ENCODE measurements at regions not wholly inside any gene's neighbourhood (a gene's known extent, or its start where the extent isn't known, plus 50 kb on each side); places are given as distances from the start of the nearest gene placed in this dataset.

- Histone ChIP-seq H3K9me3 (ENCODE audit: control insufficient read depth in 2 of 2, low read length in 2 of 2) (no peaks in the 10 kb centered on the region), H3K36me3 (ENCODE audit: control insufficient read depth in 2 of 2, insufficient read depth in 2 of 2, low read length in 2 of 2) (no peaks in the 10 kb centered on the region), H3K27me3 (ENCODE audit: control insufficient read depth in 2 of 2, insufficient read depth in 2 of 2, low read length in 2 of 2) (no peaks in the 10 kb centered on the region), H3K4me1 (ENCODE audit: control insufficient read depth in 2 of 2, insufficient read depth in 2 of 2, low read length in 2 of 2) (no peaks in the 10 kb centered on the region), H3K4me3 (ENCODE audit: low read length in 2 of 2) (no peak overlapping the region), H3K27ac (ENCODE audit: low read depth in 2 of 2, low read length in 2 of 2) (no peak overlapping the region), H3K9ac (ENCODE audit: low read depth in 1 of 2, low read length in 2 of 2) (no peak overlapping the region)
Observed at GRCh38 chr7:84363741-84364140, 169.2 kb upstream of the SEMA3A start.

DNA sequence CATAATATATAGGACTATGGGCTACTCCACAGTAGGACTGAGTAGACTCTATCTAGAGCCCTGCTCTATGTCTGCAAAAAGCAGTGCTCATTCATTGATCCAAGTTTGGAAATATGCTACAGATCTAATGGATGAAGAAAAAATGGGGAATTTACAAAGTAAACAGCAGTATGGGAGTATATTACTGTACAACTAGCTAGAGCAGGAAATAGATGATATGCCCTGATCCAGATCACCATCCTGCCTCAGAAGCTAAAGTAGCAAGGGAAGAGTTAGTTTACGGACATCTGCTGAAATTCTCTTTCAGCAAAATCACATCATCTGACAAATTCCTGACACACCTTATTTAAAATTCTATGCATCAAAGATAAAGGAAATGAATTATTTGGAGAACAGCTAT lies 168.2 kb upstream of the SEMA3A start:
- Histone ChIP-seq H3K9ac (ENCODE audit: low read depth in 1 of 2, low read length in 2 of 2) (no peak overlapping the region), H3K4me3 (ENCODE audit: low read length in 2 of 2) (no peak overlapping the region), H3K4me1 (ENCODE audit: control insufficient read depth in 2 of 2, insufficient read depth in 2 of 2, low read length in 2 of 2) (no peaks in the 10 kb centered on the region), H3K36me3 (ENCODE audit: control insufficient read depth in 2 of 2, insufficient read depth in 2 of 2, low read length in 2 of 2) (no peaks in the 10 kb centered on the region), H3K27ac (ENCODE audit: low read depth in 2 of 2, low read length in 2 of 2) (no peak overlapping the region), H3K27me3 (ENCODE audit: control insufficient read depth in 2 of 2, insufficient read depth in 2 of 2, low read length in 2 of 2) (no peaks in the 10 kb centered on the region), H3K9me3 (ENCODE audit: control insufficient read depth in 2 of 2, low read length in 2 of 2) (no peaks in the 10 kb centered on the region)

- Histone ChIP-seq H3K9me3 (ENCODE audit: control insufficient read depth in 2 of 2, low read length in 2 of 2) (no peaks in the 10 kb centered on the region), H3K27me3 (ENCODE audit: control insufficient read depth in 2 of 2, insufficient read depth in 2 of 2, low read length in 2 of 2) (no peaks in the 10 kb centered on the region), H3K4me3 (ENCODE audit: low read length in 2 of 2) (no peak overlapping the region), H3K9ac (ENCODE audit: low read depth in 1 of 2, low read length in 2 of 2) (no peak overlapping the region), H3K27ac (ENCODE audit: low read depth in 2 of 2, low read length in 2 of 2) (no peak overlapping the region), H3K4me1 (ENCODE audit: control insufficient read depth in 2 of 2, insufficient read depth in 2 of 2, low read length in 2 of 2) (no peaks in the 10 kb centered on the region), H3K36me3 (ENCODE audit: control insufficient read depth in 2 of 2, insufficient read depth in 2 of 2, low read length in 2 of 2) (no peaks in the 10 kb centered on the region)
Observed at GRCh38 chr7:84362360-84362759, 167.8 kb upstream of the SEMA3A start.

DNA sequence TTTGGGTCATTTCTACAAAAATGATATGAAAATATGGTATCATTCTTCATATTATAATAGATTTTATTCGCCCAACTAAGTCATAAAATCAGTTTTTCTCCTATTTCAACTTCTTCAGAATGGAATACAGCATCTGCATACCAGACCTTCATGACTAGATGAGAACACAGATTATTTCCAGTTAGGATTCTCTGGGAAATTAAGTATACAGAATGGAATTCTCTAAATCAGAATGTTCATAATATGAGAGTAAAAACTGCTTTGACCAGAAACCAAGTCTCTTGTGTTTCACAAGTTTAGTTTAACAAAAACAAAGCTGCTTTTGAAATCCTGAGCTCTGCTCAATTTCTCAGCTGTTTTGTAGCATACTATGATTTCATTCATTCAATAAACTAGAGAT lies 160.3 kb upstream of the SEMA3A start:
- no peak overlapping the region for H3K9ac ChIP-seq (ENCODE audit: low read depth in 1 of 2, low read length in 2 of 2)

GRCh38 chr7:84354030-84354429 lies 159.4 kb upstream of the SEMA3A start:
- no peaks in the 10 kb centered on the region for H3K9me3 ChIP-seq (ENCODE audit: control insufficient read depth in 2 of 2, low read length in 2 of 2)
- H3K4me1 ChIP-seq (ENCODE audit: control insufficient read depth in 2 of 2, insufficient read depth in 2 of 2, low read length in 2 of 2): no peaks in the 10 kb centered on the region

More for the DNA sequence above, 160.3 kb upstream of the SEMA3A start:
- no peaks in the 10 kb centered on the region for H3K27me3 ChIP-seq (ENCODE audit: control insufficient read depth in 2 of 2, insufficient read depth in 2 of 2, low read length in 2 of 2)
- no peak overlapping the region for H3K27ac ChIP-seq (ENCODE audit: low read depth in 2 of 2, low read length in 2 of 2)
- no peaks in the 10 kb centered on the region for H3K36me3 ChIP-seq (ENCODE audit: control insufficient read depth in 2 of 2, insufficient read depth in 2 of 2, low read length in 2 of 2)
- no peaks in the 10 kb centered on the region for H3K9me3 ChIP-seq (ENCODE audit: control insufficient read depth in 2 of 2, low read length in 2 of 2)
- H3K4me3 ChIP-seq (ENCODE audit: low read length in 2 of 2): no peak overlapping the region
- no peaks in the 10 kb centered on the region for H3K4me1 ChIP-seq (ENCODE audit: control insufficient read depth in 2 of 2, insufficient read depth in 2 of 2, low read length in 2 of 2)

DNA sequence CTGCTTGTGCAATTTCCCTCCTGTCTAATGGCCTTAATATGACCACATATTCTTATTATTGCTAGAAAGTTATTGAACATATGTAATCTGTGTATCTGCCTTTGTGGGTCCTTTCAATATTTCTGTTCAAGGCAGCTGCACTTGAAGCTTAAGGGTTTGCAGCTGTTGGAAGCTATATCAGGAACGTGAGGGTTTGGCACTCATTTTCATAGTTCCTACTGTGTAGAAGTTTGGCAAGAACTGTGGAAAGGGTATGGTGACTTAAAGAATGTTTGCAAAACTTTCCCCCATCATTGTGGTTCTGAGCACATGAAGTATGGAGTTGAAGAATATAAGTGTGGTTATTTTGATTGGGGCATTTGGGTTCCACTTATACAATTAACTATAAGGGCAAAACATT lies 144.7 kb upstream of the SEMA3A start:
- H3K4me3 ChIP-seq (ENCODE audit: low read length in 2 of 2): no peak overlapping the region
- H3K9me3 ChIP-seq (ENCODE audit: control insufficient read depth in 2 of 2, low read length in 2 of 2): no peaks in the 10 kb centered on the region
- H3K27me3 ChIP-seq (ENCODE audit: control insufficient read depth in 2 of 2, insufficient read depth in 2 of 2, low read length in 2 of 2): no peaks in the 10 kb centered on the region
- no peak overlapping the region for H3K9ac ChIP-seq (ENCODE audit: low read depth in 1 of 2, low read length in 2 of 2)
- no peaks in the 10 kb centered on the region for H3K36me3 ChIP-seq (ENCODE audit: control insufficient read depth in 2 of 2, insufficient read depth in 2 of 2, low read length in 2 of 2)
- H3K4me1 ChIP-seq (ENCODE audit: control insufficient read depth in 2 of 2, insufficient read depth in 2 of 2, low read length in 2 of 2): no peaks in the 10 kb centered on the region
- no peak overlapping the region for H3K27ac ChIP-seq (ENCODE audit: low read depth in 2 of 2, low read length in 2 of 2)

More at GRCh38 chr7:84354030-84354429, 159.4 kb upstream of the SEMA3A start:
- Histone ChIP-seq H3K27ac (ENCODE audit: low read depth in 2 of 2, low read length in 2 of 2) (no peak overlapping the region), H3K27me3 (ENCODE audit: control insufficient read depth in 2 of 2, insufficient read depth in 2 of 2, low read length in 2 of 2) (no peaks in the 10 kb centered on the region), H3K4me3 (ENCODE audit: low read length in 2 of 2) (no peak overlapping the region), H3K36me3 (ENCODE audit: control insufficient read depth in 2 of 2, insufficient read depth in 2 of 2, low read length in 2 of 2) (no peaks in the 10 kb centered on the region), H3K9ac (ENCODE audit: low read depth in 1 of 2, low read length in 2 of 2) (no peak overlapping the region)

- Histone ChIP-seq H3K27ac (ENCODE audit: low read depth in 2 of 2, low read length in 2 of 2) (no peak overlapping the region), H3K4me3 (ENCODE audit: low read length in 2 of 2) (no peak overlapping the region), H3K9me3 (ENCODE audit: control insufficient read depth in 2 of 2, low read length in 2 of 2) (no peaks in the 10 kb centered on the region), H3K36me3 (ENCODE audit: control insufficient read depth in 2 of 2, insufficient read depth in 2 of 2, low read length in 2 of 2) (no peaks in the 10 kb centered on the region), H3K4me1 (ENCODE audit: control insufficient read depth in 2 of 2, insufficient read depth in 2 of 2, low read length in 2 of 2) (no peaks in the 10 kb centered on the region), H3K27me3 (ENCODE audit: control insufficient read depth in 2 of 2, insufficient read depth in 2 of 2, low read length in 2 of 2) (no peaks in the 10 kb centered on the region), H3K9ac (ENCODE audit: low read depth in 1 of 2, low read length in 2 of 2) (no peak overlapping the region)
Observed at GRCh38 chr7:84337429-84337828, 142.8 kb upstream of the SEMA3A start.

GRCh38 chr7:84336766-84337165 lies 142.2 kb upstream of the SEMA3A start:
- H3K36me3 ChIP-seq (ENCODE audit: control insufficient read depth in 2 of 2, insufficient read depth in 2 of 2, low read length in 2 of 2): no peaks in the 10 kb centered on the region
- no peaks in the 10 kb centered on the region for H3K27me3 ChIP-seq (ENCODE audit: control insufficient read depth in 2 of 2, insufficient read depth in 2 of 2, low read length in 2 of 2)
- no peaks in the 10 kb centered on the region for H3K4me1 ChIP-seq (ENCODE audit: control insufficient read depth in 2 of 2, insufficient read depth in 2 of 2, low read length in 2 of 2)
- no peak overlapping the region for H3K27ac ChIP-seq (ENCODE audit: low read depth in 2 of 2, low read length in 2 of 2)
- no peak overlapping the region for H3K9ac ChIP-seq (ENCODE audit: low read depth in 1 of 2, low read length in 2 of 2)
- no peaks in the 10 kb centered on the region for H3K9me3 ChIP-seq (ENCODE audit: control insufficient read depth in 2 of 2, low read length in 2 of 2)
- no peak overlapping the region for H3K4me3 ChIP-seq (ENCODE audit: low read length in 2 of 2)

DNA sequence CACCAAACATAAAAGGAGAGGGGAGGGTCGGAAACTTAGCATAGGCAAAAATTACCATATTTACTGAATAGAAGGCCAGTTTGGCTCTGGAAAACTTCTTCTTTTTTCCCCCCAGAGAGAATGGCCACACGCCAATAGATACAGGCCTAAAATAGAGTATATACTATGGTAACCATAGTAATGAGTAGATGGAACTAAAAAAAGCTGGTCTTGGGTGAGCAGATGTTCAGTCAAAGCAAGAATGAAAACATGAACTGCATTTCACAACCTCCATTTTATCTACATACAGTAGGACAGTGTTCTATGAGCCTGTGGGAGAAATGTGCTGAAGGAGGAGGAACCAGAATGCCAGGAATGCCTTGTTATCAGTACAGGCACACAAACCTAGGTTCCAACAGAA lies 141.7 kb upstream of the SEMA3A start:
- Histone ChIP-seq H3K9ac (ENCODE audit: low read depth in 1 of 2, low read length in 2 of 2) (no peak overlapping the region), H3K27ac (ENCODE audit: low read depth in 2 of 2, low read length in 2 of 2) (no peak overlapping the region), H3K4me1 (ENCODE audit: control insufficient read depth in 2 of 2, insufficient read depth in 2 of 2, low read length in 2 of 2) (no peaks in the 10 kb centered on the region), H3K9me3 (ENCODE audit: control insufficient read depth in 2 of 2, low read length in 2 of 2) (no peaks in the 10 kb centered on the region), H3K4me3 (ENCODE audit: low read length in 2 of 2) (no peak overlapping the region), H3K36me3 (ENCODE audit: control insufficient read depth in 2 of 2, insufficient read depth in 2 of 2, low read length in 2 of 2) (no peaks in the 10 kb centered on the region), H3K27me3 (ENCODE audit: control insufficient read depth in 2 of 2, insufficient read depth in 2 of 2, low read length in 2 of 2) (no peaks in the 10 kb centered on the region)

- H3K4me3 ChIP-seq (ENCODE audit: low read length in 2 of 2): no peak overlapping the region
- H3K9ac ChIP-seq (ENCODE audit: low read depth in 1 of 2, low read length in 2 of 2): no peak overlapping the region
- H3K4me1 ChIP-seq (ENCODE audit: control insufficient read depth in 2 of 2, insufficient read depth in 2 of 2, low read length in 2 of 2): no peaks in the 10 kb centered on the region
- H3K36me3 ChIP-seq (ENCODE audit: control insufficient read depth in 2 of 2, insufficient read depth in 2 of 2, low read length in 2 of 2): no peaks in the 10 kb centered on the region
- no peak overlapping the region for H3K27ac ChIP-seq (ENCODE audit: low read depth in 2 of 2, low read length in 2 of 2)
- H3K27me3 ChIP-seq (ENCODE audit: control insufficient read depth in 2 of 2, insufficient read depth in 2 of 2, low read length in 2 of 2): no peaks in the 10 kb centered on the region
- no peaks in the 10 kb centered on the region for H3K9me3 ChIP-seq (ENCODE audit: control insufficient read depth in 2 of 2, low read length in 2 of 2)
Observed at GRCh38 chr7:84331616-84332015, 137.0 kb upstream of the SEMA3A start.

DNA sequence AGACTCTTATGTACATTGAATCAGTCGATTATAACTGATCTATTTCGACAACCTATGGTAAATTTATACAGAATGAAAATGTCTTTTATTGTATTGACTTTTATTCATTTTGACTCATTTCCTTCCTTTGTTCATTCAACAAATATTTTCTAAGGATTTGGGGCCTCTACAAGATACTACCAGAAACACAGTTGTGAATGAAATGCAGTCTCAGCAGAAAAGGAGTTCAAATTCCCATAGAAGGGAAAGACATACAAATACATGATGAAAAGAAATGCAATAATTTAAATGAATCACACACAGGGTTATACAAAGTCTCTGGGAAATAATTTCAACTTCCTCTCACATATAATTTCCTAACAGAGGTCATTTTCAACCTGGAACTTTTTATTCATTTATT lies 134.0 kb upstream of the SEMA3A start:
- no peaks in the 10 kb centered on the region for H3K4me1 ChIP-seq (ENCODE audit: control insufficient read depth in 2 of 2, insufficient read depth in 2 of 2, low read length in 2 of 2)
- H3K36me3 ChIP-seq (ENCODE audit: control insufficient read depth in 2 of 2, insufficient read depth in 2 of 2, low read length in 2 of 2): no peaks in the 10 kb centered on the region
- no peak overlapping the region for H3K9ac ChIP-seq (ENCODE audit: low read depth in 1 of 2, low read length in 2 of 2)
- no peak overlapping the region for H3K27ac ChIP-seq (ENCODE audit: low read depth in 2 of 2, low read length in 2 of 2)
- H3K27me3 ChIP-seq (ENCODE audit: control insufficient read depth in 2 of 2, insufficient read depth in 2 of 2, low read length in 2 of 2): no peaks in the 10 kb centered on the region
- H3K4me3 ChIP-seq (ENCODE audit: low read length in 2 of 2): no peak overlapping the region
- no peaks in the 10 kb centered on the region for H3K9me3 ChIP-seq (ENCODE audit: control insufficient read depth in 2 of 2, low read length in 2 of 2)
